IPS-18a (cell line): ENCODE measurements at regions not wholly inside any gene's neighbourhood (a gene's known extent, or its start where the extent isn't known, plus 50 kb on each side); places are given as distances from the start of the nearest gene placed in this dataset.
"Not testable (repeated sequence)": the region's sequence is repeated elsewhere in the genome, so short reads cannot be mapped to it uniquely, and the experiment has no call there.

ENCODE experiments used
- H3K27ac ChIP-seq: one replicate; pipeline ENCODE4 v1.5.1; 2013; ENCODE audit warnings: low read length
- H3K27me3 ChIP-seq: one replicate; pipeline ENCODE4 v1.6.1; 2013; ENCODE audit warnings: mild to moderate bottlenecking, low read length; ENCODE audit not compliant: control insufficient read depth, insufficient read depth
- H3K36me3 ChIP-seq: one replicate; pipeline ENCODE4 v1.6.1; 2013; ENCODE audit warnings: low read depth, low read length; ENCODE audit not compliant: control insufficient read depth
- H3K4me1 ChIP-seq: one replicate; pipeline ENCODE4 v1.6.1; 2013; ENCODE audit warnings: low read depth, low read length; ENCODE audit not compliant: control insufficient read depth
- H3K4me3 ChIP-seq: one replicate; pipeline ENCODE4 v1.5.1; 2013; ENCODE audit warnings: low read length
- H3K9ac ChIP-seq: one replicate; pipeline ENCODE4 v1.6.1; 2013; ENCODE audit warnings: mild to moderate bottlenecking, low read length, moderate library complexity
- H3K9me3 ChIP-seq: one replicate; pipeline ENCODE4 v1.6.1; 2013; ENCODE audit warnings: low read depth, low read length; ENCODE audit not compliant: control insufficient read depth

- no peaks in the 10 kb centered on the region for H3K36me3 ChIP-seq
- peaks cover 4% of the 10 kb centered on the region for H3K9me3 ChIP-seq
- no peak overlapping the region for H3K27ac ChIP-seq
- no peaks in the 10 kb centered on the region for H3K4me1 ChIP-seq
- no peak overlapping the region for H3K9ac ChIP-seq
- H3K4me3 ChIP-seq: no peak overlapping the region
- no peaks in the 10 kb centered on the region for H3K27me3 ChIP-seq
Measured at GRCh38 chr5:174503461-174504265, 220.7 kb upstream of the MSX2 start.

- no peaks in the 10 kb centered on the region for H3K27me3 ChIP-seq
- no peak overlapping the region for H3K4me3 ChIP-seq
- H3K9me3 ChIP-seq: no peaks in the 10 kb centered on the region
- no peaks in the 10 kb centered on the region for H3K4me1 ChIP-seq
- H3K27ac ChIP-seq: no peak overlapping the region
- H3K36me3 ChIP-seq: no peaks in the 10 kb centered on the region
- no peak overlapping the region for H3K9ac ChIP-seq
Measured at GRCh38 chr5:174504266-174504726, 220.1 kb upstream of the MSX2 start.

GRCh38 chr5:174505621-174506020 is 218.8 kb upstream of the MSX2 start:
- H3K4me3 ChIP-seq: no peak overlapping the region
- H3K27ac ChIP-seq: no peak overlapping the region
- no peaks in the 10 kb centered on the region for H3K9me3 ChIP-seq
- H3K9ac ChIP-seq: no peak overlapping the region
- H3K4me1 ChIP-seq: no peaks in the 10 kb centered on the region
- no peaks in the 10 kb centered on the region for H3K27me3 ChIP-seq
- no peaks in the 10 kb centered on the region for H3K36me3 ChIP-seq

GRCh38 chr5:174510782-174511453 is 213.5 kb upstream of the MSX2 start:
- H3K4me3 ChIP-seq, H3K27me3 ChIP-seq, H3K36me3 ChIP-seq, H3K9me3 ChIP-seq, H3K4me1 ChIP-seq, H3K27ac ChIP-seq, H3K9ac ChIP-seq: not testable (repeated sequence)

GRCh38 chr5:174511714-174512253 is 212.6 kb upstream of the MSX2 start:
- Histone ChIP-seq H3K36me3 (no peaks in the 10 kb centered on the region), H3K27me3 (no peaks in the 10 kb centered on the region), H3K9ac (no peak overlapping the region), H3K27ac (no peak overlapping the region), H3K9me3 (no peaks in the 10 kb centered on the region), H3K4me3 (no peak overlapping the region), H3K4me1 (no peaks in the 10 kb centered on the region)

- Histone ChIP-seq H3K4me3 (no peak overlapping the region), H3K9ac (no peak overlapping the region), H3K36me3 (no peaks in the 10 kb centered on the region), H3K27me3 (peaks cover 16% of the 10 kb centered on the region), H3K27ac (no peak overlapping the region), H3K4me1 (peaks cover 4% of the 10 kb centered on the region), H3K9me3 (no peaks in the 10 kb centered on the region)
Measured at GRCh38 chr5:174514325-174514724, 210.1 kb upstream of the MSX2 start.

GRCh38 chr5:174514983-174515394 is 209.4 kb upstream of the MSX2 start:
- no peak overlapping the region for H3K9ac ChIP-seq
- no peak overlapping the region for H3K4me3 ChIP-seq
- no peaks in the 10 kb centered on the region for H3K36me3 ChIP-seq
- H3K4me1 ChIP-seq: peaks cover 10% of the 10 kb centered on the region
- H3K9me3 ChIP-seq: no peaks in the 10 kb centered on the region
- H3K27ac ChIP-seq: no peak overlapping the region
- H3K27me3 ChIP-seq: peaks cover 23% of the 10 kb centered on the region

GRCh38 chr5:174516741-174517140 is 207.6 kb upstream of the MSX2 start:
- H3K9ac ChIP-seq: no peak overlapping the region
- H3K36me3 ChIP-seq: no peaks in the 10 kb centered on the region
- peaks cover 19% of the 10 kb centered on the region for H3K4me1 ChIP-seq
- H3K27me3 ChIP-seq: peaks cover 37% of the 10 kb centered on the region
- no peak overlapping the region for H3K27ac ChIP-seq
- H3K9me3 ChIP-seq: no peaks in the 10 kb centered on the region
- no peak overlapping the region for H3K4me3 ChIP-seq

GRCh38 chr5:174518512-174518911 is 205.9 kb upstream of the MSX2 start:
- Histone ChIP-seq H3K27ac (no peak overlapping the region), H3K9me3 (no peaks in the 10 kb centered on the region), H3K36me3 (no peaks in the 10 kb centered on the region), H3K9ac (no peak overlapping the region), H3K4me1 (peaks cover 19% of the 10 kb centered on the region), H3K4me3 (no peak overlapping the region), H3K27me3 (peaks cover 51% of the 10 kb centered on the region)

GRCh38 chr5:174520420-174521396 is 203.7 kb upstream of the MSX2 start:
- Histone ChIP-seq H3K9ac (no peak overlapping the region), H3K4me3 (peak overlapping the region; percentile 28), H3K27me3 (peaks cover 51% of the 10 kb centered on the region), H3K4me1 (peaks cover 19% of the 10 kb centered on the region), H3K27ac (no peak overlapping the region), H3K9me3 (no peaks in the 10 kb centered on the region), H3K36me3 (no peaks in the 10 kb centered on the region)

- peaks cover 19% of the 10 kb centered on the region for H3K4me1 ChIP-seq
- H3K36me3 ChIP-seq: no peaks in the 10 kb centered on the region
- H3K27ac ChIP-seq: no peak overlapping the region
- no peaks in the 10 kb centered on the region for H3K9me3 ChIP-seq
- no peak overlapping the region for H3K9ac ChIP-seq
- H3K27me3 ChIP-seq: peaks cover 51% of the 10 kb centered on the region
- H3K4me3 ChIP-seq: no peak overlapping the region
Measured at GRCh38 chr5:174521449-174521848, 202.9 kb upstream of the MSX2 start.
